ENCODE measurements at regions not wholly inside any gene's neighbourhood (a gene's known extent, or its start where the extent isn't known, plus 50 kb on each side); places are given as distances from the start of the nearest gene placed in this dataset.

GRCh38 chr13:63873936-63874335 lies 2458.3 kb upstream of the PCDH20 start:
- no peak overlapping the region for H3K9ac ChIP-seq (ENCODE audit: insufficient read length, low read depth)
- no peaks in the 10 kb centered on the region for H3K36me3 ChIP-seq (ENCODE audit: insufficient read depth, insufficient read length, low read length)
- no peak for DNase-seq (ENCODE audit: low read depth, low spot score)
- H3K4me3 ChIP-seq (ENCODE audit: insufficient read length, low read depth), result no peak overlapping the region
- no peaks in the 10 kb centered on the region for H3K27me3 ChIP-seq (ENCODE audit: insufficient read depth, insufficient read length)
- H3K9me3 ChIP-seq (ENCODE audit: insufficient read depth, low read length), result no peaks in the 10 kb centered on the region
- no peak for TF ChIP-seq SUZ12 (IDR thresholded peaks at IDR 0.05; ENCODE audit: extremely low read depth, insufficient read depth, insufficient read length)
- no peaks in the 10 kb centered on the region for H3K4me1 ChIP-seq (ENCODE audit: insufficient read depth, insufficient read length)

DNA sequence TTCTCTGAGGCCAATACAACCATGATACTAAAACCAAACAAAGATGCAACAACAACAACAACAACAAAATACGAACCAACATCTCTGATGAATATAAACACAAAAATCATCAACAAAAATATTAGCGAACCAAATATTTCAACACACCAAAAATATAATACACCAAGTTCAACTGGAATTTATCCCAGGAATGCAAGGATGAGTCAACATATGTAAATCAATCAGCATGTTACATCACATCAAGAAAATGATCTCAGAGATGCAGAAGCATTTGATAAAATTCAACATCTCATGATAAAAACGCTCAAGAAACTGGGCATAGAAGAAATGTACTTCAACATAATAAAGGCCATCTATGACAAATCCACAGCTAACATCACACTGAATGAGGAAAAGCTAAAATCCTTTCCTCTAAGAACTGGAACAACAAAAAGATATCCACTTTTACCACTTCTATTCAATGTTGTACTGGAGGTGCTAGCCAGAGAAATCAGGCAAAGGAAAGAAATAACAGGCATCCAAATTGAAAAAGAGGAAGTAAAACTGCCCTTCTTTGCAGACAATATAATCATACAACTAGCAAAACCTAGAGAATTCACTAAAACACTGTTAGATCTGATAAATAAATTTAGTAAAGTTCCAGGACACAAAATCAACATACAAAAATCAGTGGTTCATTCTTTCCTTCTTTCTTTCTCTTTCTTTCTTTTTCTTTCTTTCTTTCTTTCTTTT lies 2448.7 kb upstream of the PCDH20 start:
- TF ChIP-seq YY1 (IDR thresholded peaks at IDR 0.05; ENCODE audit: insufficient read depth, insufficient read length) (no peak), ZNF274 (IDR thresholded peaks at IDR 0.05; ENCODE audit: low read depth, low read length) (no peak), SUZ12 (IDR thresholded peaks at IDR 0.05; ENCODE audit: extremely low read depth, insufficient read depth, insufficient read length) (no peak)

GRCh38 chr13:63855457-63856118 lies 2439.9 kb upstream of the PCDH20 start:
- H3K27me3 ChIP-seq (ENCODE audit: insufficient read depth, insufficient read length), result no peaks in the 10 kb centered on the region
- no peak for TF ChIP-seq ZNF274 (IDR thresholded peaks at IDR 0.05; ENCODE audit: low read depth, low read length)
- TF ChIP-seq SUZ12 (IDR thresholded peaks at IDR 0.05; ENCODE audit: extremely low read depth, insufficient read depth, insufficient read length), result no peak
- TF ChIP-seq YY1 (IDR thresholded peaks at IDR 0.05; ENCODE audit: insufficient read depth, insufficient read length), result no peak
- no peak for DNase-seq (ENCODE audit: low read depth, low spot score)
- no peaks in the 10 kb centered on the region for H3K4me1 ChIP-seq (ENCODE audit: insufficient read depth, insufficient read length)
- H3K36me3 ChIP-seq (ENCODE audit: insufficient read depth, insufficient read length, low read length), result no peaks in the 10 kb centered on the region
- H3K9ac ChIP-seq (ENCODE audit: insufficient read length, low read depth), result no peak overlapping the region
- H3K9me3 ChIP-seq (ENCODE audit: insufficient read depth, low read length), result no peaks in the 10 kb centered on the region
- no peak overlapping the region for H3K4me3 ChIP-seq (ENCODE audit: insufficient read length, low read depth)

More for the DNA sequence above, 2448.7 kb upstream of the PCDH20 start:
- H3K4me1 ChIP-seq (ENCODE audit: insufficient read depth, insufficient read length), result no peaks in the 10 kb centered on the region
- H3K27me3 ChIP-seq (ENCODE audit: insufficient read depth, insufficient read length), result no peaks in the 10 kb centered on the region
- H3K36me3 ChIP-seq (ENCODE audit: insufficient read depth, insufficient read length, low read length), result no peaks in the 10 kb centered on the region
- DNase-seq (ENCODE audit: low read depth, low spot score), result no peak
- no peak overlapping the region for H3K4me3 ChIP-seq (ENCODE audit: insufficient read length, low read depth)
- H3K9ac ChIP-seq (ENCODE audit: insufficient read length, low read depth), result no peak overlapping the region
- H3K9me3 ChIP-seq (ENCODE audit: insufficient read depth, low read length), result no peaks in the 10 kb centered on the region

- H3K4me3 ChIP-seq (ENCODE audit: insufficient read length, low read depth), result no peak overlapping the region
- H3K9ac ChIP-seq (ENCODE audit: insufficient read length, low read depth), result no peak overlapping the region
- H3K4me1 ChIP-seq (ENCODE audit: insufficient read depth, insufficient read length), result no peaks in the 10 kb centered on the region
- H3K36me3 ChIP-seq (ENCODE audit: insufficient read depth, insufficient read length, low read length), result no peaks in the 10 kb centered on the region
- H3K9me3 ChIP-seq (ENCODE audit: insufficient read depth, low read length), result no peaks in the 10 kb centered on the region
- DNase-seq (ENCODE audit: low read depth, low spot score), result no peak
- TF ChIP-seq SUZ12 (IDR thresholded peaks at IDR 0.05; ENCODE audit: extremely low read depth, insufficient read depth, insufficient read length) (no peak), YY1 (IDR thresholded peaks at IDR 0.05; ENCODE audit: insufficient read depth, insufficient read length) (no peak), ZNF274 (IDR thresholded peaks at IDR 0.05; ENCODE audit: low read depth, low read length) (no peak)
- H3K27me3 ChIP-seq (ENCODE audit: insufficient read depth, insufficient read length), result no peaks in the 10 kb centered on the region
Observed at GRCh38 chr13:63853816-63854215, 2438.2 kb upstream of the PCDH20 start.

GRCh38 chr13:63851526-63851925 lies 2435.9 kb upstream of the PCDH20 start:
- Histone ChIP-seq H3K27me3 (ENCODE audit: insufficient read depth, insufficient read length) (no peaks in the 10 kb centered on the region), H3K36me3 (ENCODE audit: insufficient read depth, insufficient read length, low read length) (no peaks in the 10 kb centered on the region), H3K4me3 (ENCODE audit: insufficient read length, low read depth) (no peak overlapping the region), H3K9ac (ENCODE audit: insufficient read length, low read depth) (no peak overlapping the region), H3K4me1 (ENCODE audit: insufficient read depth, insufficient read length) (no peaks in the 10 kb centered on the region), H3K9me3 (ENCODE audit: insufficient read depth, low read length) (no peaks in the 10 kb centered on the region)
- TF ChIP-seq ZNF274 (IDR thresholded peaks at IDR 0.05; ENCODE audit: low read depth, low read length), result no peak
- no peak for TF ChIP-seq SUZ12 (IDR thresholded peaks at IDR 0.05; ENCODE audit: extremely low read depth, insufficient read depth, insufficient read length)
- TF ChIP-seq YY1 (IDR thresholded peaks at IDR 0.05; ENCODE audit: insufficient read depth, insufficient read length), result no peak
- no peak for DNase-seq (ENCODE audit: low read depth, low spot score)

DNA sequence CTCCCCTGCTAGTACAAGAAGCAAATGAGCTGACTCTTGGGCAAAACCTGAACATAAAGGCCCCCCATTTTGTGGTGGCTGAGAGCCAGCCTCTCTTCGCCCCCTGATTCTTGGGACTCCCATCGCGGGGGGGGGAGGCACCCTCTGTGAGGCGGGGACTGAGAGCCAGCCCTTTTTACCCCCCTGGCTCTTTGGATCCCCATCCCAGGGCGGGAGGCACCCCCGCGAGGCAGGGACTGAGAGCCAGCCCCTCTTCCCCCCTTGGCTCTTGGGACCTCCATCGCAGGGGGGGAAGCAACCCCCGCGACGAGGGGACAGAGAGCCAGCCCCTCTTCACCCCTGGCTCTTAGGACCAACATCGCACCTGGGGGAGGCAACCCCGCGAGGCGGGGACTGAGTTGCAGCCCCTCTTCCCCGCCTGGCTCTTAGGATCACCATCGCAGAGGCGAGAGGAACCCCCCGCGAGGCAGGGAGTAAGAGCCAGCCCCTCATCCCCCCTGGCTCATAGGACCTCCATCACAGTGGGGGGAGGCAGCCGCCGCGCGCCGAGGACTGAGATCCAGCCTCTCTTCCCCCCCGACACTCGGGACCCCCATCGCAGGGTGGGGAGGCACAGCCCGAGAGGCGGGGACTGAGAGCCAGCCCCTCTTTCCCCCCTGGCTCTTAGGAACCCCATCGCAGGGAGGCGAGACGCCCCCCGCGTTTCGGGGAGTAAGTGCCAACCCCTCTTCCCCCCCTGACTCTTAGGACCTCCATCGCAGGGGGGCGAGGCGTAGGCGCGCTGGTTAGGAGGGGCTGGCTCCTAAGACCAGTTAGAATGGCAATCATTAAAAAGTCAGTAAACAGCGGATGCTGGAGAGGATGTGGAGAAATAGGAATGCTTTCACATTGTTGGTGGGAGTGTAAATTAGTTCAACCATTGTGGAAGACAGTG lies 2428.4 kb upstream of the PCDH20 start:
- no peak overlapping the region for H3K9ac ChIP-seq (ENCODE audit: insufficient read length, low read depth)
- H3K36me3 ChIP-seq (ENCODE audit: insufficient read depth, insufficient read length, low read length), result no peaks in the 10 kb centered on the region

GRCh38 chr13:63842102-63842501 lies 2426.5 kb upstream of the PCDH20 start:
- Histone ChIP-seq H3K4me3 (ENCODE audit: insufficient read length, low read depth) (no peak overlapping the region), H3K27me3 (ENCODE audit: insufficient read depth, insufficient read length) (no peaks in the 10 kb centered on the region), H3K9me3 (ENCODE audit: insufficient read depth, low read length) (no peaks in the 10 kb centered on the region), H3K4me1 (ENCODE audit: insufficient read depth, insufficient read length) (no peaks in the 10 kb centered on the region), H3K36me3 (ENCODE audit: insufficient read depth, insufficient read length, low read length) (no peaks in the 10 kb centered on the region), H3K9ac (ENCODE audit: insufficient read length, low read depth) (no peak overlapping the region)
- TF ChIP-seq YY1 (IDR thresholded peaks at IDR 0.05; ENCODE audit: insufficient read depth, insufficient read length) (no peak), ZNF274 (IDR thresholded peaks at IDR 0.05; ENCODE audit: low read depth, low read length) (no peak), SUZ12 (IDR thresholded peaks at IDR 0.05; ENCODE audit: extremely low read depth, insufficient read depth, insufficient read length) (no peak)
- DNase-seq (ENCODE audit: low read depth, low spot score), result no peak

More for the DNA sequence above, 2428.4 kb upstream of the PCDH20 start:
- H3K9me3 ChIP-seq (ENCODE audit: insufficient read depth, low read length), result no peaks in the 10 kb centered on the region
- no peak for TF ChIP-seq ZNF274 (IDR thresholded peaks at IDR 0.05; ENCODE audit: low read depth, low read length)
- no peak for TF ChIP-seq YY1 (IDR thresholded peaks at IDR 0.05; ENCODE audit: insufficient read depth, insufficient read length)
- TF ChIP-seq SUZ12 (IDR thresholded peaks at IDR 0.05; ENCODE audit: extremely low read depth, insufficient read depth, insufficient read length), result no peak
- H3K4me1 ChIP-seq (ENCODE audit: insufficient read depth, insufficient read length), result no peaks in the 10 kb centered on the region
- DNase-seq (ENCODE audit: low read depth, low spot score), result no peak
- no peaks in the 10 kb centered on the region for H3K27me3 ChIP-seq (ENCODE audit: insufficient read depth, insufficient read length)
- no peak overlapping the region for H3K4me3 ChIP-seq (ENCODE audit: insufficient read length, low read depth)
